ENCODE measurements at regions not wholly inside any gene's neighbourhood (a gene's known extent, or its start where the extent isn't known, plus 50 kb on each side); places are given as distances from the start of the nearest gene placed in this dataset.

DNA sequence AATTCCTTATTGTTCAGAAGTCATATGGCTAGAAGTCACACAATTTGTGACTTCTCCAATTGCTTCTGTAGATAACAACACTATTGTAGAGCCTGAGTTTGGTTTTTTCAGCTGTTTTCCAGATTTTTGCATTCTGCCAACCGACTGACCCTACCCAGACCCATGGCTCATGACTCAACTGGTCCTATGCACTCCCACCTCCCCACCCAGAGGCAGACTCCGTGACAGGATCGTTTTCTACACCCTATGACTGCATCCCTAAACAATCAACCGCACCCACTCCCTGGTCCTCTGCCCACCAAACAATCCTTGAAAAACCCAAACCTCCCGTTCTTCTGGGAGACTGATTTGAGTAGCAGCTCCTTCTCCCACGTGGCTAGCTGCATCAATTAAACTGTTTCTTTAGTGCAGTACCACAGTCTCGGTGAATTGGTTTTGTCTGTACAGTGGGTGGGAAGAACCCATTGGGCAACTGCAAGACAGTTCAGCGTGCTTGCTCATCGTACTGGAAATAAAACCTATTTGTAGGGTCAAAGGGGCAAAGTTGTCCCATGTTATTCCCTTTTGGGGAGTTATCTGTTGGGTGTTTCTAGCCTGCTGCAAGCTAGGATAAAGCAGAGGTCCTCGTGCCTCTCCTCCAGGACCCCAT, 150.3 kb upstream of the FAM20C start:
- no peak overlapping the region for H3K9ac ChIP-seq
- H3K4me2 ChIP-seq, result peak overlapping the region in 5 of 11 experiments; percentile 55 to 91 (median 74); a peak in 9 of 22 replicates
- no peak overlapping the region for H3K4me3 ChIP-seq
- H3K36me3 ChIP-seq, result no peaks in the 10 kb centered on the region
- no peak for TF ChIP-seq Cebpa-rat (IDR thresholded peaks at IDR 0.05)
- H3K27ac ChIP-seq, result peak overlapping the region in 3 of 11 experiments; percentile 2 to 64 (median 48); a peak in 4 of 22 replicates
- H3K4me1 ChIP-seq, result peaks cover 0 to 69% (median 24%) of the 10 kb centered on the region in 10 experiments; a peak in 16 of 20 replicates
- H4K20me1 ChIP-seq, result no peaks in the 10 kb centered on the region
- H3K9me3 ChIP-seq (replicated peaks in 1 of 11), result no peaks in the 10 kb centered on the region
- H3K27me3 ChIP-seq, result no peaks in the 10 kb centered on the region

DNA sequence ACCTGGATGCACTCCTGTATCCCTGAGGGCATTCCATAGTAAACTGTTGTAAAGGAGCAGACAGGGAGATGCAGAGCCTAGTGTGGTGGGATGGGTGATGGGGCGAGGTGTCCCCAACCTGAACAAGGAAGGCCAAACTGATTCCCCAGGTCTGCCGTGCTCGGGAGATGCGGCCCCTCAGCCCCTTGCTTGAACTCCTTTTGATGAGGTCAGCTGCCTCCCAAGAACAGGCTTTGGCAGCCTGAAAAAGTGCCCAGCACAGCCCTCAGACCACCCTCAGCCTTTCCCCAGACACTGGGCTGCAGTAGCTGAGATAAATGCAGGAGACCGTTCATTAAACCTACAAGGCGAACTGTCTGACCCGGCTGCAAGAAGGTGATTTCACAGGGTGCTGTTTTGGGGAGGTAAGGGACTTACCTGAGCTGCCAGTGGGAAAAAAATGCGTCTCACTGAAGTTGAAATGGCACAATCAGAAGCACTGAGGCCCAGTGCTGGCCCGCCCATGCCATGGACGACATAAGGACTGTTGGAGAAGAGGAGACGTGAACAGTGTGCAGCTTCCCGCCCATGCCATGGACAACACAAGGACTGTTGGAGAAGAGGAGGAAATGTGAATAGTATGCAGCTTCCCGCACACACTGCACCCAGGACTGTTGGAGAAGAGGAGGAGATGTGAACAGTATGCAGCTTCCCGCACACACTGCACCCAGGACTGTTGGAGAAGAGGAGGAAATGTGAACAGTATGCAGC, 148.4 kb upstream of the FAM20C start:
- H3K36me3 ChIP-seq, result no peaks in the 10 kb centered on the region
- H3K4me3 ChIP-seq, result no peak overlapping the region
- H3K9ac ChIP-seq, result no peak overlapping the region
- no peaks in the 10 kb centered on the region for H3K27me3 ChIP-seq
- no peaks in the 10 kb centered on the region for H4K20me1 ChIP-seq
- peak overlapping the region in 3 of 11 experiments; percentile 32 to 87 (median 37); a peak in 5 of 22 replicates for H3K4me2 ChIP-seq
- TF ChIP-seq Cebpa-rat (IDR thresholded peaks at IDR 0.05), result no peak
- peaks cover 0 to 63% (median 22%) of the 10 kb centered on the region in 10 experiments; a peak in 15 of 20 replicates for H3K4me1 ChIP-seq
- no peak overlapping the region for H3K27ac ChIP-seq
- H3K9me3 ChIP-seq (replicated peaks in 1 of 11), result no peaks in the 10 kb centered on the region

DNA sequence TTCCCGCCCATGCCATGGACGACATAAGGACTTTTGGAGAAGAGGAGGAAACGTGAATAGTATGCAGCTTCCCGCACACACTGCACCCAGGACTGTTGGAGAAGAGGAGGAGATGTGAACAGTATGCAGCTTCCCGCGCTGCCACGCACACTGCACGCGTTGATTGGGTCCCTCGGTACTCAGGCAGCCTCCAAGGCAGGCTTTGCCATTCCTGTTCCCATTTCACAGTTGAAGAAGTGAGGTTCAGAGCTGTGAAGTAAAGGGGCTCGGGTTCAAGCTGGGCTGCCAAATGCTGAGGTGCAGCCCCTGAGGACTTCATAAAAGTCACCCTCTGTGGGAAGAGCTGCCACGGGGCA, 147.9 kb upstream of the FAM20C start:
- Histone ChIP-seq H3K36me3 (no peaks in the 10 kb centered on the region), H3K4me1 (peaks cover 0 to 61% (median 22%) of the 10 kb centered on the region in 10 experiments; a peak in 15 of 20 replicates), H3K4me3 (no peak overlapping the region), H3K27ac (no peak overlapping the region), H3K9ac (no peak overlapping the region), H3K4me2 (peak overlapping the region in 3 of 11 experiments; percentile 32 to 46 (median 37); a peak in 5 of 22 replicates), H4K20me1 (no peaks in the 10 kb centered on the region), H3K9me3 (replicated peaks in 1 of 11) (no peaks in the 10 kb centered on the region), H3K27me3 (no peaks in the 10 kb centered on the region)
- no peak for TF ChIP-seq Cebpa-rat (IDR thresholded peaks at IDR 0.05)

DNA sequence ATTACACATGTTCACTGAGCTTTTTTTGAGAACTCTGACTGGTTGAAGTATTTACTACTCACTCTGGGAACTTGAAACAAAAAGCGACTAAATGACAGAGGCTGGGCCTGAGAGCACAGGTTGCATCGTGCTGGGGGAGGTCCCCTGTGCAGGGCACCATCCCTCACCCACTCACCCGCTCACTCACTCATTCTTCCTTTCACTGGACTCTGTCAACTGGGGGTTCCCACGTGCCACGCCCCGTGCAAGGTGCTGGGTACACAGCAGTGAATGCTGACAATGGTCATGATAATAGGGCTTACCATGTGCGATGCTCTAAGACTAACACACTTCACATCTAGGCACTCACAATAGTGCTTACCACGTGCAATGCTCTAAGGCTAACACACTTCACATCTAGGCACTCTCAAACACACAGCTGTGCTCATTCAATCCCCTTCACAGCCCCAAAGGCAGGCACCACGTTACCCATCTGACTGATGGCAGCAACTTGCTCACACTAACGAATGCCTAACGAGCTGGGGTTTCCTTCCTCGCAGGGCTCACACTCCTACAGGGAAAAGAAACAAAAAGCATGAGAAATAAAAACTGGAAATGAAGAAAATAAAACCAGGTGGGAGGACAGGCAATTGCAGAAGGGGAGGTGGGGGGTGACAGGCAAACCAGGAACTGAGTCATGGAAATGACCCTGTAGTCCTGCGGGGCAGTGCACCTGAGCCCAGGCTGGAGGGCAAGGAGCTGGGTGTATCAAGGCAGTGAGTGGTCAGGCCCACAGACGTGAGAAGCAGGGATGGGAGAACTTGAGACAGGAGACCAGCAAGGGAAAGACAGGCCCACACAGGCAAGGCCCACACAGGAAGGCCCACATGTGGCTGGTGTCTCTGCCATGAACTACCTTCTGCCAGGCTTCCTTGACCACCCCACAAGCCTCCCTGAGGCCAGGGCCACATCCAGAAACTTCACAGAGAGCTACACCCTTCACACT, 147.0 kb upstream of the FAM20C start:
- Histone ChIP-seq H3K9me3 (replicated peaks in 1 of 11) (no peaks in the 10 kb centered on the region), H3K36me3 (no peaks in the 10 kb centered on the region), H3K27me3 (no peaks in the 10 kb centered on the region), H3K27ac (0 out of 22 replicates have a peak overlapping the region, but pooled peaks of 1 of the 11 experiments have one; percentile 21), H3K4me2 (peak overlapping the region in 5 of 11 experiments; percentile 10 to 46 (median 20); a peak in 7 of 22 replicates), H3K9ac (no peak overlapping the region), H3K4me3 (no peak overlapping the region), H4K20me1 (no peaks in the 10 kb centered on the region), H3K4me1 (peaks cover 0 to 55% (median 20%) of the 10 kb centered on the region in 10 experiments; a peak in 15 of 20 replicates)
- TF ChIP-seq Cebpa-rat (IDR thresholded peaks at IDR 0.05), result no peak

DNA sequence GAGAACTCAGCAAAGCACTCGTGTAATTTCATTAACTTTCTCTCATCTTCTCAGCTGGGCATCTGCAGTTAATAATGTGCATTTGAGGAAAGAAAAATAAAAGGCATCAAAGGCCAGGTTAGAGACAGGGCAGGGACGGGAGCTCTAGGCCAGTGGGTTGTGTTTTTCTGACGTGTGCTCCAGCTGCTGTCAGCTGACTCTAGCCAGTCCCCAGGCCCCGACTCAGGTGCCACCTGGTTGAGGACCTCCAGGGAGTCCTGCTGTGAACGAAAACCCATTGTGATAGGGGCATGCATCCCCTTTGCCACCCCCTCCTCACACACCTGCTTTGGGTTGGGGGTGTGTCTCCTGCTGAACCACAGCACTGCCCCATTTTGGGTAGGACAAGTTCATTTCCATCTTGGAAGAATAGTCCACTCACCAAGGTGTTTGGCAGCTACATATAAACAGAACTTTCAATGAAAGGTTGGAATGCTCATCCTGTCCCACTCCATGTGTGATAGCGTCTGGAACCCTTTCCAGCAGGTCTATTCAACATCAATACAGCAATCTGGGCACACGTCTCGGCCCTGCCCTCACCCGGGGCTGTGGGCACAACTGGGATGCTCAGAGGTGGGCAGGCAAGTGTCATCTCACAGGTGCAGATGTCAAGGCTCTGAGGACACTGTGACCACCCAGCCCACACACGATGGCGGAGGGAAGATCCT, 146.1 kb upstream of the FAM20C start:
- Histone ChIP-seq H4K20me1 (no peaks in the 10 kb centered on the region), H3K27me3 (no peaks in the 10 kb centered on the region)
- TF ChIP-seq Cebpa-rat (IDR thresholded peaks at IDR 0.05), result no peak

DNA sequence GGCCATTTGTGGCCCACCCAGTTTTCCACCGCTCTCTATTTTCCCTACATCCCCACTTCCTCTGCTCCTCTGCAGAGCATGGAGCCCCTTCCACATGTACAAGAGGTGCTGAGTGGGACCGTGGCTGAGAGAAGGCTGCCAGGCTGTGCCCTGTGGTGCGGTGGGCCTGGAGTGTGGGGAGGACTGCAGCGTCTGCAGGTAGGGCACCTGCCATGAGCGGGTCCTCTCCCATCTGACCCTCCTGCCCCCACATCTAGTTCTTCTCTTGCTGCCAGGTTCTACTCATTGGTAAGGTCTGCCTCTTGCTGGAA, 145.6 kb upstream of the FAM20C start:
- Histone ChIP-seq H3K9me3 (replicated peaks in 1 of 11) (no peaks in the 10 kb centered on the region), H3K4me2 (no peak overlapping the region)
- TF ChIP-seq Cebpa-rat (IDR thresholded peaks at IDR 0.05), result no peak

More for the DNA sequence above, 146.1 kb upstream of the FAM20C start:
- Histone ChIP-seq H3K4me1 (peaks cover 0 to 47% (median 13%) of the 10 kb centered on the region in 10 experiments; a peak in 14 of 20 replicates), H3K27ac (no peak overlapping the region), H3K9ac (no peak overlapping the region), H3K36me3 (no peaks in the 10 kb centered on the region), H3K4me3 (no peak overlapping the region), H3K4me2 (peak overlapping the region in 2 of 11 experiments; percentile 10 to 32; a peak in 1 of 22 replicates), H3K9me3 (replicated peaks in 1 of 11) (no peaks in the 10 kb centered on the region)

DNA sequence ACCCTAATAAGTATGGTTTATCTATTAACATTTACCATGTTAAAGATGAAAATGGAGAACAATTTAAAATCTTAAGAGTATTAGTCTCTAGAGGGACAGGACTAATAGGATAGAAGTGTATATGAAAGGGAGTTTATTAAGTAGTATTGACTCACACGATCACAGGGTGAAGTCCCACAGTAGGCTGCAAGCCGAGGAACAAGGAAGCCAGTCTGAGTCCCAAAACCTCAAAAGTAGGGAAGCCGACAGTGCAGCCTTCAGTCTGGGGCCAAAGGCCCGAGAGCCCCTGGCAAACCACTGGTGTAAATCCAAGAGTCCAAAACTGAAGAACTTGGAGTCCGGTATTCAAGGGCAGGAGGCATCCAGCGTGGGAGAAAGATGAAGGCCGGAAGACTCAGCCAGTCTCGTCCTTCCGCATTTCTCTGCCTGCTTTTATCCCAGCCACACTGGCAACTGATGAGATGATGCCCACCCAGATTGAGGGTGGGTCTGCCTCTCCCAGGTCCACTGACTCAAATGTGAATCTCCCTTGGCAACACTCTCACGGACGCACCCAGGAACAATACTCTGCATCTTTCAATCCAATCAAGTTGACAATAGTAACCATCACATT, 140.8 kb upstream of the FAM20C start:
- no peaks in the 10 kb centered on the region for H3K27me3 ChIP-seq
- no peaks in the 10 kb centered on the region for H4K20me1 ChIP-seq
- H3K9ac ChIP-seq, result no peak overlapping the region
- H3K4me3 ChIP-seq, result no peak overlapping the region
- H3K4me1 ChIP-seq, result no peaks in the 10 kb centered on the region; a peak in 1 of 20 replicates
- peaks cover 0 to 10% (median 3%) of the 10 kb centered on the region in 11 experiments; a peak in 6 of 22 replicates for H3K9me3 ChIP-seq (replicated peaks in 1 of 11)
- H3K27ac ChIP-seq, result no peak overlapping the region
- no peak for TF ChIP-seq Cebpa-rat (IDR thresholded peaks at IDR 0.05)
- H3K36me3 ChIP-seq, result no peaks in the 10 kb centered on the region
- H3K4me2 ChIP-seq, result 0 out of 22 replicates have a peak overlapping the region, but pooled peaks of 1 of the 11 experiments have one; percentile 3

More for the DNA sequence above, 145.6 kb upstream of the FAM20C start:
- Histone ChIP-seq H3K27ac (no peak overlapping the region), H4K20me1 (no peaks in the 10 kb centered on the region), H3K27me3 (no peaks in the 10 kb centered on the region), H3K36me3 (no peaks in the 10 kb centered on the region), H3K4me3 (no peak overlapping the region), H3K9ac (no peak overlapping the region), H3K4me1 (peaks cover 0 to 42% (median 8%) of the 10 kb centered on the region in 10 experiments; a peak in 11 of 20 replicates)

DNA sequence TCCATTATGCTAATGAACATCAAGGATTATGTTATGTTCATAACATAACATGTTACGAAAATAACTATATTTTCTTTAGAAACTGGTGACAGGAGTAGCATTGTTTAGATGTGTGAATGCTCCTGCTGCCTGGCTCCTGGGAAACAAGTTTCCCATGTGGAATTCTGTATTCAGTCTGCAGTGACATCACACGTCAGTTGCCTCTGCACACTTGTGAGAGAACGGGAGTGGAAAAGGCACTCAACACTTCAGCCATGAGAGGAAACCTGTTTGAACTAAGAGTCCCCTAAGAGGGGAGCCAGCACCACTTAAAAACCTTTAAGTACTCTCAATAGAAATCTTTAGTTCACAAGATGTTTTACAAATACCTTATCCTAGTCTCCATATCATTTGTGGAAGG, 140.3 kb upstream of the FAM20C start:
- Histone ChIP-seq H3K4me2 (no peak overlapping the region), H3K9me3 (replicated peaks in 1 of 11) (peaks cover 0 to 10% (median 3%) of the 10 kb centered on the region in 11 experiments; a peak in 6 of 22 replicates), H4K20me1 (no peaks in the 10 kb centered on the region), H3K4me1 (peaks cover 0 to 2% (median 0%) of the 10 kb centered on the region in 10 experiments; a peak in 5 of 20 replicates), H3K36me3 (no peaks in the 10 kb centered on the region), H3K27ac (no peak overlapping the region), H3K27me3 (no peaks in the 10 kb centered on the region), H3K4me3 (no peak overlapping the region), H3K9ac (no peak overlapping the region)
- TF ChIP-seq Cebpa-rat (IDR thresholded peaks at IDR 0.05), result no peak
